IPS DF 6.9 (cell line): ENCODE measurements at regions not wholly inside any gene's neighbourhood (a gene's known extent, or its start where the extent isn't known, plus 50 kb on each side); places are given as distances from the start of the nearest gene placed in this dataset.

Experiments used
- DNase-seq: peaks from one replicate; pipeline ENCODE4 v3.0.0-alpha.2; 2013; ENCODE audit warnings: low read depth, low spot score
- H3K27ac ChIP-seq: one replicate; pipeline ENCODE4 v1.5.1; 2013; ENCODE audit warnings: low read length, control low read depth
- H3K27me3 ChIP-seq: 2 replicates; pipeline ENCODE4 v1.6.1; 2013; ENCODE audit warnings: mild to moderate bottlenecking, low read length; ENCODE audit not compliant: control insufficient read depth, insufficient read depth
- H3K36me3 ChIP-seq: 2 replicates; pipeline ENCODE4 v1.6.1; 2013; ENCODE audit warnings: low read length; ENCODE audit not compliant: control insufficient read depth, insufficient read depth
- H3K4me1 ChIP-seq: 2 replicates; pipeline ENCODE4 v1.6.1; 2013; ENCODE audit warnings: low read length; ENCODE audit not compliant: control insufficient read depth, insufficient read depth
- H3K4me3 ChIP-seq: 2 replicates; pipeline ENCODE4 v1.5.1; 2013; ENCODE audit warnings: mild to moderate bottlenecking, low read length
- H3K9me3 ChIP-seq: 2 replicates; pipeline ENCODE4 v1.6.1; 2013; ENCODE audit warnings: low read length, inconsistent platforms; ENCODE audit not compliant: control insufficient read depth, insufficient read depth
- WGBS: extraction: QIAGEN DNeasy Blood & Tissue Kit; methylation state at CpG from one replicate; pipeline ENCODE4 v1.1.7; 2013; ENCODE audit warnings: mixed read lengths, missing lambda C conversion rate; ENCODE audit not compliant: insufficient read length, insufficient coverage; 5-methylcytosine and 5-hydroxymethylcytosine counted together

DNA sequence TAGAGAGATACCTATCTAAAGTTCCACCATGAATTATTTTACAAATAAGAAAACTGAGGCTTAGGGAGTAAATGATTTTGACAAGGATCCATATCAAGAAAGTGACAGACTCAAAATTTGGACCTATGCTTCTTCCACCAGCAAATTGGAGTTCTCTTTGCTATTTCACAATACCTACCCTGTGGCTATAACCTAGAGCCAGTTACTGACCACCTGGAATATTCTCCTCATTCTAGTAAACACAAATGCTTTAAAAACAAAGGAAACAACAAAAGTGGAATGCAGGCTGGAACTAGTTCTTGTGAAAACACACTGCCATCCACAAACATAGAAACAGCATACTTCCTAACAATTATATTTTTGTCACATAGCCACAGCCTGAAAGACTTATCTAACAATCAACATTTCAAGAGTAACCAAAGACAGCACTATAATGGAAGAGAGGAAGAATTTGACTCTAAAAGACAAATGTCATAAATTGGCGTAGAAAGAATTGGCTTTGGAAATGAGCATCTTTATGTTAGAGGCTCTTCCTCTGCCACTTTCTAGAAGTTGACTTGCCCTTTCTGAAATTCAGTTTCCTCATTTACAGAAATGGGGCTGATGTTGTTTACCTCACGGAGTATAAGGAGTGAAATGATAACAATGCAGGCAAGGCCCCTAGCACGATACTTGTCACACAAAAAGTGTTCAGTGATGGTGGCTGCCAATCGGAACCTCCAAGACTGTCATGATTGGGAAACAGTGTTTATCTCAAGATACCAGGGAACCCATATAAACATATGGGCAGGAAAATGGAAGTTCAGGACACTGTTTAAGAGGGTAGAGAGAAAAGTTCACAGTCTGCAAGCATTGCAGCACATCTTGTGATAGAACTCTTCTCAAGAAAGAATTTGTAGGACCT, 138.6 kb upstream of the LGR5 start:
- no peak for DNase-seq
- no CpG with 5 or more reads among the region's 4 CpGs for WGBS
- H3K9me3 ChIP-seq, result no peaks in the 10 kb centered on the region

DNA sequence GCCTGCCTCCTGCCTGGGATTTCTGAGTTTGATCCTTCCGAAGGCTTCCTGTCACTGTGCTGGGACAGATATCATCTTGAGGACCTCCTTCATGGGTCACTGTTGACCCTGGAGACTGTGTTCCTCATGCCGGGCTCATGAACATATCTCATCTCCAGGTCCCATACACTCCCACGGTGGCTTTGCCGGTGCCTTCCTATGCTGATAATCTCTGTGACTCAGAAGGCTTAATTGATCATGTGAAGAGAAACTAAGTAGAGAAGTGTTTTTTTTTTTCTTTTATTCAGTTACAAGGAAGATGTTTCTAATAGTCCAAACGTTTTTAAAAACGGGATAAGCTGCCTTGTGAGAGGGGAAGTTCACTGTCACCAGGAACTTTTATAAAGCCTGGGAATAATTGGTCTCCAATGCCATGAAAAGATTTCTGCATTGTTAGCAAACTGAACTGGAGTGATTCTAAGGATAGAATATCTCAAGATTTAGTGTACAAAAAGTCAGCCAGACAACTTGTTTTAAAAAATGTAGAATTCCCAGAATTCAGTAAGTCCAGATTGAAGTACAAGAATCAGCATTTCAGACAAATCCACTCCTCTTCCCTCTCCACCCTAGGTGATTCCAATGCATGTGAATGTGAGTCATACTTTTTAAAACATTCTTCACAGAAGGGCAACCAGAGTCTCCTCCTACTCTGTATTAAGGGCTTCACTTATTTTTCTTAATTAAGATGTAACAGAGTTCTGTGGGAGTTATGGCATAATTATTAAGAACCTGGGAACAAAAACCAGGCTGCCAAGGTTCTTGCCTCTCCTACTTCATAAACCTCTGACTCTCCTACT, 139.8 kb upstream of the LGR5 start:
- no peaks in the 10 kb centered on the region for H3K4me1 ChIP-seq
- no peaks in the 10 kb centered on the region for H3K9me3 ChIP-seq
- no CpG with 5 or more reads among the region's 6 CpGs for WGBS
- H3K4me3 ChIP-seq, result no peak overlapping the region
- no peaks in the 10 kb centered on the region for H3K27me3 ChIP-seq
- no peak for DNase-seq
- H3K36me3 ChIP-seq, result no peaks in the 10 kb centered on the region
- H3K27ac ChIP-seq, result no peak overlapping the region

More for the DNA sequence above, 138.6 kb upstream of the LGR5 start:
- Histone ChIP-seq H3K36me3 (no peaks in the 10 kb centered on the region), H3K4me1 (no peaks in the 10 kb centered on the region), H3K4me3 (no peak overlapping the region), H3K27me3 (no peaks in the 10 kb centered on the region), H3K27ac (no peak overlapping the region)

- no peaks in the 10 kb centered on the region for H3K9me3 ChIP-seq
- no peaks in the 10 kb centered on the region for H3K27me3 ChIP-seq
- H3K4me3 ChIP-seq, result no peak overlapping the region
Measured at GRCh38 chr12:71297930-71298329, 140.1 kb upstream of the TSPAN8 start.

DNA sequence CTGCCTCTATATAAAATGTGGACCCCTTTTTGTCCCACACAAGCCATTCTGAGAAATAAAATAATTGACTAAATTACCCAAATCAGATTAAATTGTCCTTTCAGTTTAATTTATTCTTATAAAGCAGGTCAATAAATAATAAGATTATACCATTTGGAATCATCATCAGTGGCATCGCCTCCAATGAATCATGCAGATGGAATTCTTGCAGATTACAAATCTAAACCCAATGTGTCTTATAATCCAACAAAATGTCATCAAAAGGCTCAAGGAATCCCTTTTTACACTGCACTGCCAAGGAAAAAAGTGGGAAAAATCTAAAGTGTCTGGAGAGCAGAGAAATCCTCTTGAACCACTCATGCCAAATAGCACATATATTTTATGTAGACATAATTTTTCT, 138.2 kb upstream of the TSPAN8 start:
- no peak overlapping the region for H3K4me3 ChIP-seq
- WGBS, result no CpG with 5 or more reads among the region's 1 CpG
- no peak for DNase-seq
- no peaks in the 10 kb centered on the region for H3K4me1 ChIP-seq
- no peaks in the 10 kb centered on the region for H3K27me3 ChIP-seq
- H3K9me3 ChIP-seq, result 0 out of 2 replicates have a peak, but pooled peaks cover 2% of the 10 kb centered on the region
- H3K36me3 ChIP-seq, result no peaks in the 10 kb centered on the region
- H3K27ac ChIP-seq, result no peak overlapping the region

More at GRCh38 chr12:71297930-71298329, 140.1 kb upstream of the TSPAN8 start:
- H3K27ac ChIP-seq, result no peak overlapping the region
- no peaks in the 10 kb centered on the region for H3K4me1 ChIP-seq
- H3K36me3 ChIP-seq, result no peaks in the 10 kb centered on the region
- no peak for DNase-seq

DNA sequence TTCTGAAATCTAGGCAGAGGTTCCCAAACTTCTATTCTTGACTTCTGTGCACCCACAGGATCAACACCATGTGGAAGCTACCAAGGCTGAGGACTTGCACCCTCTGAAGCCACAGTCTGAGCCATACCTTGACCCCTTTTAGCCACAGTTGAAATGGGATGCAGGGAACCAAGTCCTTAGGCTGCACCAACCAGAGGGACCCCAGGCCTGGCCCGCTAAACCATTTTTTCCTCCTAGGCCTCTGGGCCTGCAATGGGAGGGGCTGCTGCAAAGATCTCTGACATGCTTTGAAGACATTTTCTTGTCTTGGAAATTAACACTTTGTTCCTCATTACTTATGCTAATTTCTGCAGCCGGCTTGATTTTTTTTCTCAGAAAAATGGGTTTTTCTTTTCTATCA, 133.9 kb upstream of the TSPAN8 start:
- no peaks in the 10 kb centered on the region for H3K4me1 ChIP-seq
- 0 out of 2 replicates have a peak, but pooled peaks cover 2% of the 10 kb centered on the region for H3K9me3 ChIP-seq
- H3K27me3 ChIP-seq, result no peaks in the 10 kb centered on the region
- H3K36me3 ChIP-seq, result no peaks in the 10 kb centered on the region
- no peak overlapping the region for H3K4me3 ChIP-seq
- WGBS, result no CpG with 5 or more reads among the region's 2 CpGs
- DNase-seq, result no peak
- no peak overlapping the region for H3K27ac ChIP-seq

DNA sequence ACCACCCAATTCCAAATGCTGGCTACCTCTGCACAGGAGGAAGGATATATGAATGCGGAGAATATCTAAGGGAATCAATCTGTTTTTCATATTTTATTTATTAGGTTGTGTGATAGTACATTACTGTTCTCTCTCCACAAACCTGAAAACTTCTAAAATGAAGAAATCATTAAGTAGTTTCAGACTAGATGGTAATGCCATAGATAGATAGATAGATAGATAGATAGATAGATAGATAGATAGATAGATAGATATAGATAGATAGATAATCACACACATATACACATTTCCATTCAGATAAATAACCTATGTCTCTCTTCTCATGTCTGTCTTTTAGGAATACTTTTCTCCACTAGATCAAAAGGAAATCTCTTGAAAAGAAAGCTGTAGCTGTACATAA, 126.1 kb upstream of the TSPAN8 start:
- Histone ChIP-seq H3K36me3 (no peaks in the 10 kb centered on the region), H3K27ac (no peak overlapping the region), H3K27me3 (no peaks in the 10 kb centered on the region), H3K9me3 (no peaks in the 10 kb centered on the region), H3K4me1 (no peaks in the 10 kb centered on the region), H3K4me3 (no peak overlapping the region)
- no CpG with 5 or more reads among the region's 1 CpG for WGBS
- DNase-seq, result no peak

DNA sequence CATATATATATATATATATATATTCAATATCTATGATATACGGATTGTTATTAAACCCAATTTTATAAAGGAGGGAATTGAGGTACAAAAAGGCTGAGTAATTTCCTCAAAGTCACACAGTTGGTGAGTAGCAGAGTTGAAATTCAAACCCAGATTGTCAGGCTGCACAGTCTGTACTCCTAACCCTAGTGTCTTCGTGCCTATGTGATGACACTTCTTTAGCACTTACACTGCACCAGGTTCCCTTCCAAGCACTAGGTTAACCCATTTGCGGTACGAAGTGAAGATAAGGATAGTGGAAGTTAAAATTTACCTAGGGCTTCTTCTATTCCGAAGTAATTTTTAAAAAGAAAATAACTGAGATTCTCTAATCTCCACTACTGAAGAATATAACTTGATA, 125.1 kb upstream of the TSPAN8 start:
- Histone ChIP-seq H3K27ac (no peak overlapping the region), H3K36me3 (no peaks in the 10 kb centered on the region), H3K27me3 (no peaks in the 10 kb centered on the region), H3K9me3 (no peaks in the 10 kb centered on the region), H3K4me1 (no peaks in the 10 kb centered on the region), H3K4me3 (no peak overlapping the region)
- no CpG with 5 or more reads among the region's 5 CpGs for WGBS
- no peak for DNase-seq

- no peaks in the 10 kb centered on the region for H3K36me3 ChIP-seq
- no peaks in the 10 kb centered on the region for H3K9me3 ChIP-seq
- no peaks in the 10 kb centered on the region for H3K27me3 ChIP-seq
- DNase-seq, result no peak
- no peak overlapping the region for H3K4me3 ChIP-seq
- H3K27ac ChIP-seq, result no peak overlapping the region
- no CpG with 5 or more reads among the region's 4 CpGs for WGBS
- no peaks in the 10 kb centered on the region for H3K4me1 ChIP-seq
Measured at GRCh38 chr12:71282020-71282419, 124.2 kb upstream of the TSPAN8 start.

DNA sequence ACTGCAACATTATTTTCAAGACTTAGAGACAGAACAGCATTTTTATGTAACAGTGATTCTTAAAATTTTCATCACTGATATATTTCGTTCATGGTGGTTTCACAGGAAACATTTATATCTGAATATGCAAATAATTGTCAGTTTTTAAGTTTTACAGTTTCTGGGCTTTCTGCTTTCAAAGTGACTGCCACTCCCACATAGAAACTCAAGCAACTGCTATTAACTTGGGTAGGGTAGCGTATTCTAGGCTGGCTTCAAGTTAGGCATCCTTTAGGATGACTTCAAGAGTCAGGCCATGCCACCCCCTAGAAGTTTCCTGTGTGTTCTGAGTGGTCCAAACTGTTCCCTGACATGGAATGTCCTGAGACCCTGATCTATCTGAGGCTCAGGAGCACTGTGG, 123.6 kb upstream of the TSPAN8 start:
- Histone ChIP-seq H3K9me3 (no peaks in the 10 kb centered on the region), H3K27ac (no peak overlapping the region), H3K4me3 (no peak overlapping the region), H3K4me1 (no peaks in the 10 kb centered on the region), H3K36me3 (no peaks in the 10 kb centered on the region), H3K27me3 (no peaks in the 10 kb centered on the region)
- no CpG with 5 or more reads among the region's 2 CpGs for WGBS
- DNase-seq, result no peak

DNA sequence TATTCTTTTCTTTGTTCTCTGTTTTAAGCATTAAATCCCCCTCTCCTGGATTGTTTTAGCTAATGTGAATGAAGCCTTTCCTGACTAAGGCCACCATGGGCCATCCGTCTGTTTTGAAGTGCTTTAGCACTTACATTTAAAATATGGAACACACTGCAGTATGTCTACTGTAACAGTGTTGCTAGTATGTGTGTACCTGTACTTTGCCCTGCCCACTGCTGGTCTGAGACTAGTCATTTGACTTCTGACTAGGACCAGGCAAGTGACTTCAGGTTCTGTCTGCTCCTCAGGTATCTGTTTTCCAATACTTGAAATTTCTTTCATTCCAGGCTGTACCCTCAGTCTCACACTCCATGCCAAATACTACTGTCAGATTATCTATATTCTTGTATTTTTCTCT, 120.1 kb upstream of the TSPAN8 start:
- Histone ChIP-seq H3K27me3 (no peaks in the 10 kb centered on the region), H3K9me3 (no peaks in the 10 kb centered on the region), H3K36me3 (no peaks in the 10 kb centered on the region), H3K27ac (no peak overlapping the region), H3K4me1 (no peaks in the 10 kb centered on the region), H3K4me3 (no peak overlapping the region)
- no CpG with 5 or more reads among the region's 1 CpG for WGBS
- DNase-seq, result no peak
